AG10803 (cell line): ENCODE measurements at regions not wholly inside any gene's neighbourhood (a gene's known extent, or its start where the extent isn't known, plus 50 kb on each side); places are given as distances from the start of the nearest gene placed in this dataset.

Source experiments
- DNase-seq: peaks from one replicate; pipeline ENCODE4 v3.0.0; 2010; ENCODE audit warnings: low read depth
- H3K4me3 ChIP-seq: 2 replicates; pipeline ENCODE4 v1.5.1; 2011; ENCODE audit warnings: mild to moderate bottlenecking, low read length, control low read depth
- TF ChIP-seq, protein P1 (sequence below): conservative IDR thresholded peaks from 2 replicates; pipeline ENCODE4 v1.5.1; 2011; ENCODE audit warnings: mild to moderate bottlenecking, low read length, control low read depth, inconsistent platforms

DNA sequence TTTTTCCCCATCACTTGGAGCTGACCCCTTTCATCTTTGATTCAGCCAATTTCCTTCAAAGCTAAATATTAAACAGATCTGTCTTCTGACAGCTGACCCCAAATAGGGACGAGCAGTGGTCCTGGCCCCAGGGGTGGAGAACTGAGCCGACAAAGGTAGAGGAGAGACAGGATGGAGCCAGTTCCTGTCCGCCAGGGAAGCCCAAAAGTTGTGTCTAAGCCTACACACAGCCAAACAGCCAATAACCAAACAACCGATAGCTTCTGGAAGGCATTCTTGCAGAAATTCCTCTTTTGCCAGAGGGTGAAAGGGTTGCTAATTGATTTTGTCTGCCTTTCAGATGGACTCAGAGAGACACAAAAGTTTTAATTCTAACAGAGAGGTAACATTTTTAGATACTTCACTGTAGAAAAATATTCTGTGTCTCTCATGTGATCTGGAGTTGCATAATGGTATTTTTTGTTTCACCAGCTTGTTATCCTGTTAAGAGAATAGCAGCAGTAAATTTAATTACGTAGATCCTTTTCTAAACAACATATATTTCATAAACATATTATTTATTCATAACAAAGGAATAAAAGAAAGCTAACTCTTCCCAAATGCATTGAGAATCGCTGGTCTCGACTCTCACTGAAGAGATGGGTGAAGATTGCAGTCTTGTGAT is 161.7 kb upstream of the LYZL1 start:
- no peak for DNase-seq
- no peak overlapping the region for H3K4me3 ChIP-seq
- TF ChIP-seq, protein P1, sequence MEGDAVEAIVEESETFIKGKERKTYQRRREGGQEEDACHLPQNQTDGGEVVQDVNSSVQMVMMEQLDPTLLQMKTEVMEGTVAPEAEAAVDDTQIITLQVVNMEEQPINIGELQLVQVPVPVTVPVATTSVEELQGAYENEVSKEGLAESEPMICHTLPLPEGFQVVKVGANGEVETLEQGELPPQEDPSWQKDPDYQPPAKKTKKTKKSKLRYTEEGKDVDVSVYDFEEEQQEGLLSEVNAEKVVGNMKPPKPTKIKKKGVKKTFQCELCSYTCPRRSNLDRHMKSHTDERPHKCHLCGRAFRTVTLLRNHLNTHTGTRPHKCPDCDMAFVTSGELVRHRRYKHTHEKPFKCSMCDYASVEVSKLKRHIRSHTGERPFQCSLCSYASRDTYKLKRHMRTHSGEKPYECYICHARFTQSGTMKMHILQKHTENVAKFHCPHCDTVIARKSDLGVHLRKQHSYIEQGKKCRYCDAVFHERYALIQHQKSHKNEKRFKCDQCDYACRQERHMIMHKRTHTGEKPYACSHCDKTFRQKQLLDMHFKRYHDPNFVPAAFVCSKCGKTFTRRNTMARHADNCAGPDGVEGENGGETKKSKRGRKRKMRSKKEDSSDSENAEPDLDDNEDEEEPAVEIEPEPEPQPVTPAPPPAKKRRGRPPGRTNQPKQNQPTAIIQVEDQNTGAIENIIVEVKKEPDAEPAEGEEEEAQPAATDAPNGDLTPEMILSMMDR = no peak

DNA sequence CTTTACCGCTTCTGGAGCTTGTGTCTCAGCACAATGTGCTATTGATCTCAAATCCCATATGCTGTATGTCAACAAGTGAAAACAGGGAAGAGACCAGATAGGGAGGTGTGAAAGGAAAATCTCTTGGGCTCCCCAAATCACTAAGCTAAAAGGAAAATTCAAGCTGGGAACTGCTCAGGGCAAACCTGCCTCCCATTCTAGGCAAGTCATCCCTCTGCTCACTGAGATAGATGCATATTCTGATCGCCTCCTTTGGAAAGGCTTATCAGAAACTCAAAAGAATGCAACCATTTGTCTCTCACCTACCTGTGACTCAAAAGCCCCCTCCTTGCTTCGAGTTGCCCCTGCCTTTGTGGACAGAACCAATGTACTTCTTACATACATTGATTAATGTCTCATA is 161.1 kb upstream of the LYZL1 start:
- no peak for DNase-seq
- H3K4me3 ChIP-seq = no peak overlapping the region
- TF ChIP-seq, protein P1 = no peak

DNA sequence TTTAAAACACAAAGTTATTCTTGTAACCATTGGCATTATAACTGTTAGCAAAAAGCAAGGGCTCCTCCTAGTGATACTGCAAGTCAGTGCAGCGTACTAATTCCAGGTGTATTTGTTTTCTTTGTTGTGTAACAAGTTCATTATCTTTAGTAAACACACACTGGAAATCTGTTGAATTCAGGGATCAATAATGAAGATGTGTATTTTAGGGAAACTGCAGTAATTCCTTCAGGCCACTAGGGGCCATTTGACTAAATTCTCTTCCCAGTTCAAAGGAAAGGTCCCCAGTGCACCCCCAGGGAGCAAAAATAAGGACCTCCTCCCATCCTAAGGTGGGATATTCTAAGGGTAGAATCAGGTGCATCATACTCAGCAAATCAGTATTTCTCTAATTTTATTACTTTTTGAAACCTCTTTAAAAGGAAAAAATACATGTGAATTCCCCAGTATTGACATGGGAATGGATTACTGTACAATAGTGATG is 158.6 kb upstream of the LYZL1 start:
- H3K4me3 ChIP-seq = no peak overlapping the region
- peak; percentile 29 for DNase-seq
- TF ChIP-seq, protein P1 = peak; percentile 60

DNA sequence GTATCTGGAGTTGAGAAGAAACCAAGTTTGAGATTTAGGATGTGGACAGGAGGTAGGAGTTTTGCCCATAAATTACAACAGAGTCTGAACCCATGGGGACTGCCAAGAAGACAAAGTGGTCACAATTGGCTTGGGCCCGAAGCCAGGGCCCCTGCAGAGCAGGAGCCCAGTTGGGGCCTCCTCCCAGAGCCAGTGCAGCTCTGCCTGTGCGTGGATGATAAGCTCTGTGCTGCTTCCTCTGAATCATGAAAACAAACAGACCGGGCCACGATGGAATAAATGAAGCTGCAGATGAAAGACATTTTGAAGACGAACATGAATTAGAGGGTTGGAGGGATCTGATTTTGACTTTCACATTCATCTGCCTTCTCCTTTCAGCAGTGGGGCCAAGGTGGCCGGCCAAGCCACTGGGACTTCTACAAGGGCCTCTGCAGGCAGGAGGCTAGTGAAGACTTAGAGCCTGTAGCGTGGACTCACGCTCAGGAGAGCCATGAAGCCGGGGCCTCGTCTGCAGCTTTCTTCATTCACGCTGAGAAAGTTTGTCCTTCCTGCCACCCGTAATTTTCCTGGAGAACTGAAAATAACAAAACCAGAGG is 156.8 kb upstream of the LYZL1 start:
- DNase-seq = no peak
- TF ChIP-seq, protein P1 = no peak
- no peak overlapping the region for H3K4me3 ChIP-seq

DNA sequence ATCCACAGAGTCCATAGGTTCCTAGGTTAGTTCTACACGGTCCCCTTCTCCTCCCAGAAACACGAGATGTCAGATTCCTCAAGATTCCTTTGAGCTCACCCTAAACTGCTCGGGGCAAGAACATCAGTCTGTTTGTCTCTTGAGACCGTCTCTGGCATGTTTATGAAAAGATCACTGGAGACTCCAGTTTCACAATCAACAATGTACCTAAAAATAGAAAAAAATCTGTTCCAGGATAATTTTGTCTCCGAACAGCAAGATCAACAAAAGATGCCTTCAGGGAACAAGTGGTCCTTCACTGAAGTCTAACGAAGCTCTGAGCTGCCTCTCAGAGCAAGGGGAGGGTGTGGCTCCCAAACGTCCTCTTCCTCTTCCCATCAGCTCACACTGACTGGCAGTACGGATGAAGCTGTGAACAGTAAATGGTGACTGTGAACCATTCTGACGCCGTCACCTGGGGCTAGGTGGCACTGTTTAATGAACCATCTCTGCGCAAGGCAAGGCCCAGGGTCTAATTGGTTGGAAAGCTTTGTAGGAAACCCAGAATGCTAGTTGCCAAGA is 156.2 kb upstream of the LYZL1 start:
- TF ChIP-seq, protein P1 = no peak
- no peak overlapping the region for H3K4me3 ChIP-seq
- peak; percentile 23 for DNase-seq

DNA sequence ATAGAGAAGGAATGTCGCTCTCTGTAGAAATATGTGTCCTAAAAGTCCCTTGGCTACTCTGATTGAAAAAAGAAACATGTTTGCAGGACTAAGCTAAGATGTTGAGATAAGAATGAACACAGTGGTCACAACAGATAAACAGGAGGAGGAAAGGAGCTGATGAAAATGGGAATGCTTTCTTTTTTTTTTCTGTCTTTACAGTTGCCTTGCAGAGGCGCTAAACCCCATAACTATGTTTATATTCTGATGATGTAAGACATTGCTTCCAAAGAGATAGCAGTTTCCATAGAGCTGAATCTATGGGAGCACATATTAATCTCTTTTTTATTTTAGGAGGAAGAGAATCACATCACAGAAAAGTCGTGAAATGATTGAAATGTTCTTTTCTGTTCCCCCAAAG is 153.5 kb upstream of the LYZL1 start:
- no peak overlapping the region for H3K4me3 ChIP-seq
- DNase-seq = no peak
- TF ChIP-seq, protein P1 = no peak

DNA sequence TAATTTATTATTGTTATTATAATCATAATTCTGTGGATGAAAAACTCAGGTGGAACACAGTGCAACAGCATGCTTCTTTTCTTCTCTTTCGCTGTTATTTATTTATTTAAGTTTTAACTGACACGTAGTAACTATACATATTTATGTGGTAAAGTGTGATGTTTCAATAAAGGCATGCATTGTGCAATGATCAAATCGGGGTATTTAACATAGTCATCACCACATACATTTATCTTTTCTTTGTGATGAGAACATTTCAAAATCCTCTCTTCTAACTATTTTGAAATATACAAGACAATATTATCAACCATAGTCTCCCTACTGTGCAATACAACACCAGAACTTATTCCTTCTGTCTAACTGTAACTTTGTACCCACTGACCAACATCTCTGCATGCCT is 152.5 kb upstream of the LYZL1 start:
- TF ChIP-seq, protein P1 = no peak
- DNase-seq = no peak
- no peak overlapping the region for H3K4me3 ChIP-seq
